OCI-LY7 (cell line): ENCODE measurements at regions not wholly inside any gene's neighbourhood (a gene's known extent, or its start where the extent isn't known, plus 50 kb on each side); places are given as distances from the start of the nearest gene placed in this dataset.

ENCODE experiments used
- BruUV-seq: library from RNA; stranded (reverse); fragments of 400-500 nt; replicated peaks from 2 replicates; lab custom pipeline; 2021; lab: Mats Ljungman, UMichigan
- CTCF ChIA-PET: fragments of 300-600 bp; sonication (Branson Sonifier 250); formaldehyde crosslinking; loops from one replicate; lab custom pipeline; 2022; ENCODE audit warnings: antibody characterized with exemption; ENCODE audit not compliant: unreplicated experiment; lab: Charles Lee
- POLR2A ChIA-PET: fragments of 300-600 bp; sonication (Branson Sonifier 250); formaldehyde crosslinking; loops from one replicate; lab custom pipeline; 2022; ENCODE audit warnings: antibody characterized with exemption; lab: Charles Lee
- DNase-seq: peaks from one replicate; pipeline ENCODE4 v3.0.0-alpha.2; 2015; ENCODE audit warnings: low spot score
- H2AFZ ChIP-seq: fragments of 200-600 bp; sonication (generic), shearing (Covaris generic); 2 replicates; pipeline ENCODE4 v1.6.1; 2014; ENCODE audit warnings: mild to moderate bottlenecking, antibody characterized with exemption, low read length, moderate library complexity
- H3K27ac ChIP-seq: fragments of 200-600 bp; sonication (generic); 2 replicates; pipeline ENCODE4 v1.5.1; 2014; ENCODE audit warnings: mixed run types, low read depth, mild to moderate bottlenecking, moderate library complexity, low read length, inconsistent platforms; ENCODE audit not compliant: poor library complexity, severe bottlenecking
- H3K36me3 ChIP-seq: fragments of 200-600 bp; sonication (generic); 2 replicates; pipeline ENCODE4 v1.6.1; 2014; ENCODE audit warnings: mild to moderate bottlenecking, antibody characterized with exemption, low read length, moderate library complexity, mixed read lengths; ENCODE audit not compliant: insufficient read depth
- H3K4me1 ChIP-seq: fragments of 200-600 bp; sonication (generic); 2 replicates; pipeline ENCODE4 v1.5.1; 2014; ENCODE audit warnings: mild to moderate bottlenecking, low read length; ENCODE audit not compliant: insufficient read depth, poor library complexity, severe bottlenecking
- H3K4me2 ChIP-seq: fragments of 200-600 bp; sonication (generic); 2 replicates; pipeline ENCODE4 v1.6.1; 2014; ENCODE audit warnings: mild to moderate bottlenecking, low read length
- H3K4me3 ChIP-seq: fragments of 200-600 bp; sonication (generic); 2 replicates; pipeline ENCODE4 v1.5.1; 2014; ENCODE audit warnings: mild to moderate bottlenecking, low read depth, low read length; ENCODE audit not compliant: poor library complexity, severe bottlenecking
- H3K79me2 ChIP-seq: fragments of 200-600 bp; sonication (generic); 2 replicates; pipeline ENCODE4 v1.6.1; 2016; ENCODE audit warnings: low read depth, mild to moderate bottlenecking, low read length, moderate library complexity, mixed read lengths; ENCODE audit not compliant: insufficient read depth
- H3K9me2 ChIP-seq: fragments of 200-600 bp; sonication (generic); 2 replicates; pipeline ENCODE4 v1.6.1; 2016; ENCODE audit warnings: mild to moderate bottlenecking, low read length, mixed read lengths; ENCODE audit not compliant: insufficient read depth
- H3K9me3 ChIP-seq: fragments of 200-600 bp; sonication (generic); 2 replicates; pipeline ENCODE4 v1.6.1; 2014; ENCODE audit warnings: mild to moderate bottlenecking, mixed run types, low read length, mixed read lengths
- H4K20me1 ChIP-seq: fragments of 200-600 bp; sonication (generic); 2 replicates; pipeline ENCODE4 v1.6.1; 2014; ENCODE audit warnings: mild to moderate bottlenecking, antibody characterized with exemption, low read length, moderate library complexity, mixed read lengths; ENCODE audit not compliant: insufficient read depth
- CTCF ChIP-seq: fragments of 200-600 bp; sonication (generic); conservative IDR thresholded peaks from 2 replicates; pipeline ENCODE4 v1.5.1; 2014; ENCODE audit warnings: mild to moderate bottlenecking, antibody characterized with exemption, low read length, moderate library complexity, mixed read lengths
- EZH2phosphoT487 ChIP-seq: fragments of 200-600 bp; sonication (generic); IDR thresholded peaks from 2 replicates; pipeline ENCODE4 v1.6.1; 2018; ENCODE audit warnings: low read depth, borderline replicate concordance, mild to moderate bottlenecking, mixed run types, antibody characterized with exemption, low read length, moderate library complexity, mixed read lengths
- intact Hi-C: fragments of 100-400 bp; cut with micrococcal nuclease; formaldehyde crosslinking; loops from one replicate; pipeline ENCODE4 v1.10.0; 2022; ENCODE audit not compliant: unreplicated experiment

- intact Hi-C loops, result no loop called here
- TF ChIP-seq CTCF (no peak), EZH2phosphoT487 (no peak)
- no peaks in the 10 kb centered on the region for H4K20me1 ChIP-seq
- no peaks in the 10 kb centered on the region for H3K4me1 ChIP-seq
- BruUV-seq, result no TSS peak
- 0 out of 2 replicates have a peak, but pooled peaks cover 3% of the 10 kb centered on the region for H3K9me2 ChIP-seq
- H3K4me3 ChIP-seq, result no peak overlapping the region
- H3K79me2 ChIP-seq, result no peaks in the 10 kb centered on the region
- ChIA-PET POLR2A (no interaction called here), CTCF (no interaction called here)
- no peak for DNase-seq
- H3K36me3 ChIP-seq, result no peaks in the 10 kb centered on the region
- H3K27ac ChIP-seq, result no peak overlapping the region
- H3K9me3 ChIP-seq, result peaks cover 9% of the 10 kb centered on the region; the same call in 1 of the 2 replicates
- no peak overlapping the region for H3K4me2 ChIP-seq
- H2AFZ ChIP-seq, result no peak overlapping the region
These were observed 786.1 kb downstream of the TFAP2A start for GRCh38 chr6:9628819-9629218.

GRCh38 chr6:9627916-9628315 is 787.0 kb downstream of the TFAP2A start:
- no peaks in the 10 kb centered on the region for H3K4me1 ChIP-seq
- TF ChIP-seq EZH2phosphoT487 (no peak), CTCF (no peak)
- H3K9me2 ChIP-seq, result 0 out of 2 replicates have a peak, but pooled peaks cover 3% of the 10 kb centered on the region
- no peak overlapping the region for H3K27ac ChIP-seq
- no peak overlapping the region for H3K4me3 ChIP-seq
- H3K36me3 ChIP-seq, result no peaks in the 10 kb centered on the region
- no peak overlapping the region for H2AFZ ChIP-seq
- POLR2A ChIA-PET, result no interaction called here
- no peak for DNase-seq
- H3K9me3 ChIP-seq, result peaks cover 9% of the 10 kb centered on the region; the same call in 1 of the 2 replicates
- H3K79me2 ChIP-seq, result no peaks in the 10 kb centered on the region
- H4K20me1 ChIP-seq, result no peaks in the 10 kb centered on the region
- BruUV-seq, result no TSS peak
- CTCF ChIA-PET, result no interaction called here
- no peak overlapping the region for H3K4me2 ChIP-seq
- intact Hi-C loops, result no loop called here

GRCh38 chr6:9623985-9624384 is 790.9 kb downstream of the TFAP2A start:
- Histone ChIP-seq H3K9me3 (0 out of 2 replicates have a peak, but pooled peaks cover 6% of the 10 kb centered on the region), H3K79me2 (no peaks in the 10 kb centered on the region), H3K27ac (no peak overlapping the region), H3K4me2 (no peak overlapping the region), H3K36me3 (no peaks in the 10 kb centered on the region), H3K4me1 (no peaks in the 10 kb centered on the region), H4K20me1 (no peaks in the 10 kb centered on the region), H3K9me2 (no peaks in the 10 kb centered on the region), H2AFZ (no peak overlapping the region), H3K4me3 (no peak overlapping the region)
- ChIA-PET CTCF (no interaction called here), POLR2A (interaction anchor here (0.7 kb wide), 1 partner anchor 474 kb away, joined by 3 read pairs; no protein-coding TSS in a partner anchor)
- BruUV-seq, result no TSS peak
- DNase-seq, result no peak
- TF ChIP-seq CTCF (no peak), EZH2phosphoT487 (no peak)
- intact Hi-C loops, result no loop called here
